C4-2B (cell line): ENCODE measurements at regions not wholly inside any gene's neighbourhood (a gene's known extent, or its start where the extent isn't known, plus 50 kb on each side); places are given as distances from the start of the nearest gene placed in this dataset.

ENCODE experiments used
- H3K27ac ChIP-seq: fragments of 450-650 bp; 2 replicates; pipeline ENCODE4 v1.5.1; 2017
- CTCF ChIP-seq: fragments of 450-650 bp; conservative IDR thresholded peaks from 2 replicates; pipeline ENCODE4 v1.5.1; 2017; ENCODE audit warnings: mild to moderate bottlenecking
- ZFX ChIP-seq: fragments of 450-650 bp; IDR thresholded peaks from 2 replicates; pipeline ENCODE4 v1.6.1; 2017

- no peak for TF ChIP-seq CTCF
- TF ChIP-seq ZFX, result no peak
- no peak overlapping the region for H3K27ac ChIP-seq
Measured at GRCh38 chr2:147550995-147551731, 293.7 kb upstream of the ACVR2A start.

- H3K27ac ChIP-seq, result no peak overlapping the region
- TF ChIP-seq CTCF (no peak), ZFX (no peak)
Measured at GRCh38 chr2:147549054-147549453, 295.8 kb upstream of the ACVR2A start.

GRCh38 chr2:147548451-147548850 lies 296.4 kb upstream of the ACVR2A start:
- TF ChIP-seq CTCF, result no peak
- no peak for TF ChIP-seq ZFX

GRCh38 chr2:147547440-147547839 lies 297.4 kb upstream of the ACVR2A start:
- TF ChIP-seq ZFX, result no peak
- TF ChIP-seq CTCF, result no peak
- H3K27ac ChIP-seq, result no peak overlapping the region

More at GRCh38 chr2:147548451-147548850, 296.4 kb upstream of the ACVR2A start:
- H3K27ac ChIP-seq, result no peak overlapping the region

GRCh38 chr2:147546109-147546508 lies 298.7 kb upstream of the ACVR2A start:
- H3K27ac ChIP-seq, result no peak overlapping the region
- TF ChIP-seq CTCF, result no peak
- no peak for TF ChIP-seq ZFX

GRCh38 chr2:147543056-147543455 lies 301.8 kb upstream of the ACVR2A start:
- H3K27ac ChIP-seq, result no peak overlapping the region
- TF ChIP-seq CTCF (no peak), ZFX (no peak)

- TF ChIP-seq ZFX, result no peak
- no peak for TF ChIP-seq CTCF
- no peak overlapping the region for H3K27ac ChIP-seq
Measured at GRCh38 chr2:147542351-147542750, 302.5 kb upstream of the ACVR2A start.
